ENCODE measurements at regions not wholly inside any gene's neighbourhood (a gene's known extent, or its start where the extent isn't known, plus 50 kb on each side); places are given as distances from the start of the nearest gene placed in this dataset.

- H3K4me3 Mint-ChIP-seq (ENCODE audit: unreplicated experiment): no peak overlapping the region
- peaks cover 4% of the 10 kb centered on the region for H3K27me3 Mint-ChIP-seq (ENCODE audit: unreplicated experiment)
- H3K9me3 Mint-ChIP-seq (ENCODE audit: unreplicated experiment): no peaks in the 10 kb centered on the region
These were observed 365.9 kb downstream of the MMUT start for GRCh38 chr6:49097116-49097515.

GRCh38 chr6:49088631-49089030 is 374.4 kb downstream of the MMUT start:
- H3K4me1 Mint-ChIP-seq (ENCODE audit: unreplicated experiment): no peaks in the 10 kb centered on the region
- H3K27me3 Mint-ChIP-seq (ENCODE audit: unreplicated experiment): peaks cover 3% of the 10 kb centered on the region
- no peak for TF ChIP-seq CTCF (IDR thresholded peaks at IDR 0.05)
- no peak overlapping the region for H3K27ac Mint-ChIP-seq (ENCODE audit: unreplicated experiment)
- DNase-seq (ENCODE audit: extremely low spot score, unreplicated experiment): no peak
- no peaks in the 10 kb centered on the region for H3K36me3 Mint-ChIP-seq (ENCODE audit: unreplicated experiment)
- H3K4me3 Mint-ChIP-seq (ENCODE audit: unreplicated experiment): no peak overlapping the region
- no peaks in the 10 kb centered on the region for H3K9me3 Mint-ChIP-seq (ENCODE audit: unreplicated experiment)

More at GRCh38 chr6:49097116-49097515, 365.9 kb downstream of the MMUT start:
- DNase-seq (ENCODE audit: extremely low spot score, unreplicated experiment): no peak
- Mint-ChIP-seq H3K27ac (ENCODE audit: unreplicated experiment) (no peak overlapping the region), H3K4me1 (ENCODE audit: unreplicated experiment) (no peaks in the 10 kb centered on the region), H3K36me3 (ENCODE audit: unreplicated experiment) (no peaks in the 10 kb centered on the region)
- TF ChIP-seq CTCF (IDR thresholded peaks at IDR 0.05): no peak

- Mint-ChIP-seq H3K27me3 (ENCODE audit: unreplicated experiment) (peaks cover 3% of the 10 kb centered on the region), H3K27ac (ENCODE audit: unreplicated experiment) (no peak overlapping the region), H3K4me3 (ENCODE audit: unreplicated experiment) (no peak overlapping the region), H3K9me3 (ENCODE audit: unreplicated experiment) (no peaks in the 10 kb centered on the region), H3K4me1 (ENCODE audit: unreplicated experiment) (no peaks in the 10 kb centered on the region), H3K36me3 (ENCODE audit: unreplicated experiment) (no peaks in the 10 kb centered on the region)
- DNase-seq (ENCODE audit: extremely low spot score, unreplicated experiment): no peak
- no peak for TF ChIP-seq CTCF (IDR thresholded peaks at IDR 0.05)
These were observed 375.7 kb downstream of the MMUT start for GRCh38 chr6:49087369-49087768.

GRCh38 chr6:49082611-49083010 is 380.4 kb downstream of the MMUT start:
- no peak for TF ChIP-seq CTCF (IDR thresholded peaks at IDR 0.05)
- no peak for DNase-seq (ENCODE audit: extremely low spot score, unreplicated experiment)
- Mint-ChIP-seq H3K27me3 (ENCODE audit: unreplicated experiment) (peaks cover 2% of the 10 kb centered on the region), H3K4me1 (ENCODE audit: unreplicated experiment) (no peaks in the 10 kb centered on the region), H3K27ac (ENCODE audit: unreplicated experiment) (no peak overlapping the region), H3K9me3 (ENCODE audit: unreplicated experiment) (peaks cover 11% of the 10 kb centered on the region), H3K36me3 (ENCODE audit: unreplicated experiment) (no peaks in the 10 kb centered on the region), H3K4me3 (ENCODE audit: unreplicated experiment) (no peak overlapping the region)

GRCh38 chr6:49072885-49073620 is 390.0 kb downstream of the MMUT start:
- no peaks in the 10 kb centered on the region for H3K4me1 Mint-ChIP-seq (ENCODE audit: unreplicated experiment)
- no peak overlapping the region for H3K4me3 Mint-ChIP-seq (ENCODE audit: unreplicated experiment)
- H3K9me3 Mint-ChIP-seq (ENCODE audit: unreplicated experiment): peaks cover 9% of the 10 kb centered on the region
- H3K36me3 Mint-ChIP-seq (ENCODE audit: unreplicated experiment): no peaks in the 10 kb centered on the region
- no peak for TF ChIP-seq CTCF (IDR thresholded peaks at IDR 0.05)
- no peaks in the 10 kb centered on the region for H3K27me3 Mint-ChIP-seq (ENCODE audit: unreplicated experiment)
- DNase-seq (ENCODE audit: extremely low spot score, unreplicated experiment): no peak
- H3K27ac Mint-ChIP-seq (ENCODE audit: unreplicated experiment): no peak overlapping the region
